AG08395 (cell line): ENCODE measurements at regions not wholly inside any gene's neighbourhood (a gene's known extent, or its start where the extent isn't known, plus 50 kb on each side); places are given as distances from the start of the nearest gene placed in this dataset.

Experiments
- DNase-seq: peaks from one replicate; pipeline ENCODE4 v3.0.0; 2012; ENCODE audit warnings: mixed read lengths, low spot score

DNA sequence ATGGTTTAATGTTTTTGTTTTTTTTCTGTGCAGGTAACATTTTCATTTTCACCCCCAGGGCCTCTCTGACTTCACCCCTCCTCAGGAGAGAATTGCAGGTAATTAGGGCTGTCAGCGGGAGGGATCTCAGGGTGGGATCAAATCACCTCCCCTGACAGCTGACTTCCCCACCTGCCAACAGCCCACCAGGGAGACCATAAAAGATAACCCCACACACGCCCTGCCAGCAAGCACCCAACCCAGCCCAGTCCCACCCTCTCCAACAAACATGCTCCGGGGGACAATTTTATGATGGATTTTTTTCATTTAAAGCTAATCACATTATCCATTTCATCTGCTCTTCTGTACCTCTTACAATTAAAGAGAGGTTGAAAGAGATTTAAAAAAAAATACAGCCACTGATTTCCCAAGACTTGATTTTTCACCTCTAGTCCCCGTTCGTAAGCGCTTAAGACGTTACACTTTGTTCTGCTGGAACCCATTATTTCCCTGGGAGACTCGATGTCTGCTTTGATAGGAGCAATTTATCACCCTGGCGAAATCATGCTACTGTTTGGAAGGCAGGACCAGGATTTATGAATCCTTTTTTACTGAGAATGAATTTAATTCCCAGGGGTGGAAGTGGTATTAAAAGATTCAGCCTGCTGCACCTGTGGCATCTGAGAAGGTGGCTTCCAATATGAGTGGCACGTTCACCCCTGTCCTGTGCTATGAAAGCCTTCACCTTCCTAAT is 232.9 kb upstream of the ID2 start:
- DNase-seq, result no peak

DNA sequence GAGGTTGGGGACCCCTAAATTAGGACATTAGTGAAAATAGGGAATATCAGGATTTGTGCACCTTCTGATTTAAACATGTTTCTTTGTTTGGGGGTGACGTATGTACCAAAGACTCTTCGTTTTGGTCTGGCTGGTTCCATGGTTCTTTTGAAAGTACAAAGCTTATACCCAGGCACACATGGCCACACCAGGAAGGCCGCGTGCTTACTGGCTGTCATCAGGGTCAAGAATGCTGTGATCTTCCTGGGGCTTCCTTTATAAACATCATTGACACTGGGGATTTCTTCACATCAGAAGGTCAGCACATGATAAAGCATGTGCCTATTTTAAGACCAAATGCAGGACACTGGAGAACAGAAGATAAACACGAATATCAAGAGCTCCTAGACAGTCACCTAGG is 230.6 kb upstream of the ID2 start:
- DNase-seq, result no peak

GRCh38 chr2:8452296-8452695 is 229.6 kb upstream of the ID2 start:
- DNase-seq, result no peak

- peak; percentile 50 for DNase-seq
Observed at GRCh38 chr2:8452979-8453903, 228.6 kb upstream of the ID2 start.

DNA sequence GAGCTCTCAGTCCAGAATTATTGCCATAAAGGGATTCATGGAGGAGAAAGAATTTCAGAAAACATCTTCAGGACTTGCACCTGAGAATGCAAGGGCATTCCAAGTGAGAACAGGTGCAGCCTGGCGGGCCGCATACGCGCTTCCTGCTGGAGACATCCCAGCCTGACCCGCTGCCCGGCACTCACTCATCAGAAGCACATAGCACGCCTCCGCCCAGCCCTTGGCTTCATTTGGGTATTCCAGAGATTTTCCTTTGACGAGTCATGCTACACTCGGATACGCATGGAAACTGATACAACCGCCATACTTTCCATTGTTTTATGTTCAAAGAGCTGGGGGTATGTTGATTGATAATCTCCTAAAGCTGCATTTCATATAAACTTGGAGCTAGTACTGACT is 228.0 kb upstream of the ID2 start:
- peak; percentile 25 for DNase-seq

GRCh38 chr2:8454797-8455196 is 227.1 kb upstream of the ID2 start:
- DNase-seq, result no peak

DNA sequence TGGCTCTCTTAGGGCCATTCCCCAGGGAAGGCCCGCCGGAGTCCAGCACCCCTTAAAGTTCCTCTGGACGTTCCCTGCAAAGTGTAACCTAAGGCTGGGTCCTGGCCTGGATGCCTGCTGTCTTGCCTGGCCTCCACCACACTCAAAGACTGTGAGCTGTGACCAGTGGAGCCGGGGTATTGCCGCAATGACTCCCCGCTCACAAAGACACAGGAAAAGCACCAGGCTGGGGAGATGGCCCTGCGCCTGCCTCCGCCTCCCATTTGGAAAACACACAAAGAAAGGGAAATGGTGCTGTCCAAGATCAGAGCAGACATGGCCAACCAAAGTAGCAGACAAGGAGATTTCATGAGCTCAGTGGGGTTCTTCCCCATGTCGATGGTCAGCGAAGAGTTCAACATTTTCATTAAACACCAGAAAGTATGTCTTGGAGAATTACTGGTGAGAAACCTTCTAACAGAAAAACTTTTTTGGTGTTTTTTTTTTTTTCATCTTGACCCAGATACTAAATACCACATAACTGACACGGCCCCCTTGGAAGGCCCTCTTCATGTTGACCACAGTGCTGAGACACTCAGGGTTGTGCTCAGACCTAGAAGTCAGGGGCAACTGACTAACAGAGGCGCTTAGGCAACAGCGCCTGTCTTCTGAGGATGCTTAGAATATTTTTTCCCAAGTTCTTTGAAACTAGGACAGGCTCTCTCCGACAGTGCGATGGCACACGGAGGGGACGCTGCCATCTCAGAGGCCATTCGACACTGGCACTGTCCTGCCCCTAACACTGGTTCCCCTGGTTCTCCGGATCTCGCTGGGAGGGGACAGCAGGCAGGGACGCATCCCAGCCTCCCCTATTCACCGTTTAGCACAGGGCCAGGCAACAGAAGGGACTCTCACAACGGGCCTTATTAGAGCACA is 226.4 kb upstream of the ID2 start:
- no peak for DNase-seq

- DNase-seq, result no peak
Observed at GRCh38 chr2:8456151-8457091, 225.4 kb upstream of the ID2 start.

DNA sequence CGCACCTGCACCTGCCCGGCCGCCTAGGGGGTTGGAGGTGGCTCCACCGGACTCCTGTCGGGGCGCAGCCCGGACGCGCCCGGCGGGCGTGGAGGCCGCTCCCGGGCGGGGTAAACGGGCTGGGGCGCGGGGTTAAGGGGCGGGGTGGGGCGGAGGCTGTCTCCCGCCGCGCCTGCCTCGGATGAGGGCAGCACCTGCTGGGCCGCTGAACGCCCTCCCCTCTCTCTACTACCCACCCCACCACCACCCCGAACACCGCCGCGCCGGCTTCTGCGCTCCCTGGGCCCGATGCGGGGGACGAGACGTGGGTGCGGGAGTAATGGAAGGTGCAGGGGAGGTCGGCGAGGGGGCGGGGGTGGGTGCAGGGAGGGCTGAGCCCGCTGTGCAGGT is 224.8 kb upstream of the ID2 start:
- no peak for DNase-seq

DNA sequence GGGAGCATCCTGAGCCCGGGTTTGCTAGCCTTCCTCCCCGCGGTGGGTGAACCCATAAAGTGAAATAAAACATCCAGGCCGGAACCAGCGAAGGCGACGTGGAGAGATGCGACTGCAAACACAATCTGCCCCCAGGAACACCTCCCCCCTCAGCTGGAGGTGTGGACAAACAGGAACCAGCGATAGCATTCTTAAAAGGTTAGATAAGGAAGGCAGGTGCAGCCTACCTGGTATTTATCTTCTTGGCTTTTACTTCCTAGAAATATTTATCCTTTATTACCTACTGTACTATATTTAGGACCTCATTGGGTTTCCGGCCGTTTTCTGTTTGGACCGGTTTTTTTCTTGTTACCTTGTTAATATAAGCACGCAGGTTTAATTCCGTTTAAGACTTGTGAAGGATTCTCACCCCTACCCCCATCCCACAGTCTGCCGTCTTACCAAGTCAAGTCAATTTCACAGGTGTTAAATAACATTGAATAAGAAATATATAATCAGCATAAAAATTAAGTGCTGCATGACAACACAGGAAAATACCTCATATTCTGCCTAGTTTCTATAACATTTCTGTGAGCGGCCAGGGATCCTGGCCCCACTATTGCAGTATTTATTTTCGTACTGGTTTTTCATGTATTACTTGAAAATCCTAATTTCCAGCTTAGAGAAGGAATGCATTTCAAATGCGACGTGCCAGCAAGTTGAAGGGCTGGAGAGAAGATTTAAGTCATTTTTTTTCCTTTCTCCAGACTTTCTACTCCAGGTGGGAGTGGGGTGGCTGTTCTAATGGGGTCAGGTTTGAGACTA is 224.0 kb upstream of the ID2 start:
- no peak for DNase-seq

DNA sequence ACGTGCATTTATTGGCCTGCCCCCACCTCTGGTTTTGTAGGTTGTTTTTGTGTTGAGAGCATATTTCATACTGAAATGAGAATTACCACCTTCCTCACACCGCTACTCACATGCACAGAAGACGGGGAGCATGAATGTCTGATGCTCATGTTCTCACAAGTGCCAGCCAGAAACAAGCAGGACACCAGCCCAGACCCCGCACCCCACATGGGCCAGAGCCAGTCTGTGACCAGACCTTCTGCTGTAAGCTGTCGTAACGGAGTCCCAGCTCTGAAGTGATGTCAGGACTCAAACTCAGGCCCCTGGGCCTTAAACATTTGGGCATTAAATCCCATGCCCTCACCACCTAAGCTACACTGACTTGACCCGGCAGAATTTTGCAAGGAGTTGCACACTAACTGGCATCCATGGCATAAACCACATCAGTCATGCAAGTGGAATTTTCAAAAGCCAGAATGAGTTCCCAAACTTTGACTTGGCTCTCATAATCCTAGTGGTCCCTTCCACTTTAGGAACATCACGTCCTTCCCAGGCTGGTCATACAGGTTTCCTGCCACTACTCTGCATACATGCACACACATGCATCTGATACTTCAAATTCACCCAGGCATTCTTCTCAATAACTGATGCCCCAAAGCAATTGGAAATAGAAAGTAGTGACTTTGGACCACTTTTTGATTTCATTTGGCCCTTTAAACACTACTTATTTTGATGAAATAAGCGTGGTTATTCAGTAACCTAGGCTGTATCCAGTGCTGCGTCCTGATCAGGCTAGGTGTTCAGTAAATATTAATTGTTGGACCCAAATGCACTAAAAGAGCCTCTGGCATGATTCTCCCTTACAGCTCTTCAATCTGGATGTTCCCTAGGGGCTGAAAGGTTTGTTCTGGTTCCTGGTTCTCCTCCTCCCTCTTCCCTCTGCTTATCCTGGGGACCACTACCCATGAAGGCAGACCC is 223.1 kb upstream of the ID2 start:
- no peak for DNase-seq

- no peak for DNase-seq
Observed at GRCh38 chr2:8459474-8459873, 222.4 kb upstream of the ID2 start.

DNA sequence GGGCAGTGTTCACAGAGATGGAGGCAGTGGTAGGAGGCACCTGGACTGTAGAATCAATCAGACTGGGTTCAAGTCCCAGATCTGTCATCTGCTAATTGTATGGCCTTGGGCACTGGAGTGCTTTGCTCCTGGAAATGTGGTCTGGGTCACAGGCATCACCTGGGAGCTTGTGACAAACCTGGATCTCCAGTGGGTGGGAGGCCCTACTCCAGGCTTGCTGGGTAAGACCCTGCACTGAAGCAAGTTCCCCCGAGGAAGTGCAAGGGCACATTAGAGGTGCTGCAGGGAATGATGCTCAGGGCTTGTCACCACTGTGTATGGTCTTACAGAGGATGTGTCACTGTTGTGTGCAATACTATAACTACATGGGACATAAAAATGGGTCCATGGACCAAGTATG is 220.5 kb upstream of the ID2 start:
- DNase-seq, result no peak

DNA sequence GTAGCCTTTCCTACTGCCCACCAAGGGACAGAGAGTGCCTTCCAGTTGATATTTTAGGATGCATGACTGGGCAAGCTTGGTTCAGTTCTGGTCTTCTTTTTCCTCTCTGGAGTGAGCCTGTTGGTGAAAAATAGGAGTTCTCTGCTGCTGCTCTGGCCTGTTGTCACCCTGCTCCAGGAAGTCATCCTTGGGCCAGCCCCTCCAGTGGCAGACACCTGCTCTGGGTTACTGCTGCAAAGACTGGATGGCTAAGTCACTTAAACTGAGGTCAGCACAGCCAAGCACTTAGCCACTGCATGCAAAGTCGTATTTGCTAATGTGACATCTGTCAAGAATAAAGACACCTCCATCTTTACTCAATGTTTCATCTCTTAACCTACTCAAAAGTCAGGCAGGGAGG is 219.6 kb upstream of the ID2 start:
- DNase-seq, result no peak

DNA sequence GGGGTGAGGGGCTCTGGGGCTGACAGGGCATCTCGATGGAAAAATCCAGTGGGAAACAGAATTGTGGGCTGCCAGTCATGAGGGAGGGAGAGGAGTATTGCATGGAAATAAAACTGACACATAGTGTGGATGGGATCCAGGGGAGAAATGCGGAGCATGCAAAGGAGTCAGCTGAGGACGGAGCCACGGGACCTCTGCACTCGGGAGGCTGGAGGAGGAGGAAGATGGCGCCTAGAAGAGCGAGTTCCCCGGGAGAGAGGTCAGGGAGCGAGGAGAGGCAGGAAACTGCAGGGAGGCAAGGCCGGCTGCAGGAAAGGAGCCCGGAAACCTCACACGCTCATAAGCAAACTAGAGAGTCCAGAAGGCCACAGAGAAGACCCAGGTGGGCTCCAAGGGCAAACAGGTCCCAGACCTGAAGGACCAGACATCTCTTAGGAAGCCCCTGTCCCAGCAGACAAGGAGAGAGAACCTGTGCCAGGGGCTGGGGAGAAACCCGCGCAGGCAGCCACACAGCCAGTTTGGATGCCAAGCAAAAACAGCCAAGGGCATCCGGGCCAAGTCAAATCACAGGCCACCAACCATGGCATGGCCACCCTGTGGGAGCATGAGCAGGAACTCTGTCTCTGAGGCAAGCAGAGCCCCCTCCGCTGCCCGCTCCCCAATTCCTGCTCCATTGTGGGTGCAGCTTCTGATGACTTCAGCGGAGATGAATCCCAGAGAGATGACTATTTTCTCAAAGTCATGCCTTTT is 218.8 kb upstream of the ID2 start:
- DNase-seq, result no peak

DNA sequence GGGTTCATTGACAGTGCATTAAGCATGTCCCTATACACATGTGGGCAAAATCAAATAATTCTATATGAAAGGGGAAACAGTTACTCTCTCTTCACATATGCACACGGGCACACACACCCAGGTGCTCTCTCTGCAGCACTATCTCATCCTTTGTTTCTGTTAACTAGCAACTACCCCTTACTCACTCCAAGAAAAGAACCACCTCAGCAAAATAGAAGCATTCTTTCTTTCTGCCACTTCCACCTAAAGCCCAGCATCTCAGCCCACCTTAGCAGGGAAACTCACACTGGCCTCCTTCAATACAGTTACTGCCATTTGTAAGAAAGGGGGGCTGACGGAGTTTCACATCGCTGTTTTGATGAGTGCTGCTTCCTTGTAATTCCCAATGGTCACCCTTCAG is 216.3 kb upstream of the ID2 start:
- DNase-seq, result no peak

DNA sequence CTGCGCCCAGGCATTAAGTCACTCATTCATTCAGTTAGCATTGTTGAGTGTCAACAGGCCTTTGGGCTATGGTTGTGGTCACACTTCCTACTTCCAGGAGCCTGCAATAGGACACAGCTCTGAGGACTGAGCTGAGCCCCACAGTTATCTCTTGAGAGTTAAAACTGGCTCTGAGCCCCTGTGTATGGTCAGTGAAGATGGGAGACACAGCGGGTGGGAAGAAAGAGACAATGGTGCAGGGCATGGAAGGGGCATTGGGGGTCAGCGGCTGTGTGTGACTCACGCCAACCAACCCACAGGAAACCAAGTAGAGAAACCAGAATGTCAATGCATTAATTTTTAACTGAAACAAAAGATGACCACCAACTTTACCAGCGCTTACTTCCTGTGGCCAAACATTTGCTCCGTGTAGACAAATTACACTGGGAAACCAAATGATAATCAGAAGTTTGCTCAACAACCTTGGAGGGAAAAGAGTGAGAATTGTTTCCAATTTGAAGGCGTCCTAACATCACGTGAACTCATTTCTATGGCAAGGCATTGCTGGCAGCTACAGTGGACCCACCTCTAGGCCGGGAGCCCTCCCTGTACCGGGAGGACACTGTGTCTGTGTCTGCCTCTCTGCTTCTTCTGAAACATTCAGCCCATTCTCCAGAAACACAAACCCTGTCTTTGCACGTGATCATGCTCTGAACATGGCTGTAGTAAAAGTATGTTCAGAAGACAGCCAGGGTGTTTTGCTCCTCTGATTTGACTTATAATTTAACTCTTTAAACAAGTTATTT is 212.0 kb upstream of the ID2 start:
- DNase-seq, result no peak
